AG20443 (cell line): ENCODE measurements at regions not wholly inside any gene's neighbourhood (a gene's known extent, or its start where the extent isn't known, plus 50 kb on each side); places are given as distances from the start of the nearest gene placed in this dataset.

Experiments used
- DNase-seq: peaks from one replicate; pipeline ENCODE4 v3.0.0; 2012; ENCODE audit warnings: low spot score, mixed read lengths

GRCh38 chr6:40312213-40313015 is 274.8 kb downstream of the LRFN2 start:
- DNase-seq = no peak

GRCh38 chr6:40308533-40309306 is 278.4 kb downstream of the LRFN2 start:
- peak; percentile 71 for DNase-seq

GRCh38 chr6:40307712-40308111 is 279.5 kb downstream of the LRFN2 start:
- DNase-seq = no peak

DNA sequence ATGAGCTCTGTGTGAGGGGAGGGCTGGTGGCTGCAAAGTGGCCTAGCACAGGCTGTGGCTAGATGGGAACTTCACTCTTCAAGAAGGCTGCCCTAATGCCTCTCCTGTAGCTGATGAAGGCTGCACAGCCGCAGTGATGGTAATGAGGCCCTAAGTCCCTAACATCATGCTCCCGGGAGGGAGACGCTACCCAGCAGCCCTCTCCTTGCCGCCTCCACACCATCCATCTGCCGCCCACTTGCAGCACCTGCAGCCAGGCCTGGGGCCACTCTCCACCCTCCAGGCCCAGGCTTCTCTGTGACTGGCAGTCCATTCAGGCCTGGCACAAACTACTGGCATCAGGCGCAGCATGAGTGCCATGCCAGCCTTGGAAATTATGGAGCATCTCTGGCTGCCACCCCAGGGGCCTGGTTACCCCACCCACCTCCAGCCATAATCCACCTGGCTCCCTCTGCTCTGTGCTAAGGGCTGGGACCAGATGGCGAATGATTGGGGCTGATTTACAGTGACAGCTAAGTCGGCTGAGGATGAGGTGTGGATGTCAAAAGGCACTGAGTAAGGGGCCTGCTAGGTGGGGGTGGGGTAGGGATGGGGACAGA is 284.2 kb downstream of the LRFN2 start:
- no peak for DNase-seq

- DNase-seq = no peak
These were observed 287.5 kb downstream of the LRFN2 start for GRCh38 chr6:40299681-40300080.

- DNase-seq = no peak
These were observed 289.0 kb downstream of the LRFN2 start for GRCh38 chr6:40298207-40298606.

DNA sequence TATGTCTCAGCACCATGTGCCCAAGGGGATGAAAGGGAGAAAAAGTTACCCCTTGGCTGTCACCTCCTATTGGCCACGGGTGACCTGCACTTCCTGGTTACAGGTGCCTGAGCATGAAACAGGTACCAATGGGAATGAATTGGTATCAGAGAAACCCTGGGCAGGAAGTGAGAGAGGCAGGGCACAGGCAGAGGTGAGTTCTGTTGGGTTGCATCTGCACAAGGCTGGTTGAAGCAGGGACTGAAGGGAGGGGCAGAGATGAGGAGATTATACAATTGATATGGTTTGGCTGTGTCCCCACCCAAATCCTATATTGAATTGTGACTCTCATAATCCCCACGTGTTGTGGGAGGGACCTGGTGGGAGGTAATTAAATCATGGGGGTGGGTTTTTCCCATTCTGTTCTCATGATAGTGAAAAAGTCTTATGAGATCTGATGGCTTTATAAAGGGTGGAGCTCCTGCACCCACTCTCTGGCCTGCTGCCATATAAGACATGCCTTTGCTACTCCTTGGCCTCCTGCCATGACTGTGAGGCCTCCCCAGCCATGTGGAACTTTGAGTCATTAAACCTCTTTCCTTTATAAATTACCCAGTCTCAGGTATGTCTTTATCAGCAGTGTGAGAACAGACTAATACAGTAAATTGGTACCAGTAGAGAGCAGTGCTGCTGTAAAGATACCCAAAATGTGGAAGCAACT is 291.8 kb downstream of the LRFN2 start:
- no peak for DNase-seq

DNA sequence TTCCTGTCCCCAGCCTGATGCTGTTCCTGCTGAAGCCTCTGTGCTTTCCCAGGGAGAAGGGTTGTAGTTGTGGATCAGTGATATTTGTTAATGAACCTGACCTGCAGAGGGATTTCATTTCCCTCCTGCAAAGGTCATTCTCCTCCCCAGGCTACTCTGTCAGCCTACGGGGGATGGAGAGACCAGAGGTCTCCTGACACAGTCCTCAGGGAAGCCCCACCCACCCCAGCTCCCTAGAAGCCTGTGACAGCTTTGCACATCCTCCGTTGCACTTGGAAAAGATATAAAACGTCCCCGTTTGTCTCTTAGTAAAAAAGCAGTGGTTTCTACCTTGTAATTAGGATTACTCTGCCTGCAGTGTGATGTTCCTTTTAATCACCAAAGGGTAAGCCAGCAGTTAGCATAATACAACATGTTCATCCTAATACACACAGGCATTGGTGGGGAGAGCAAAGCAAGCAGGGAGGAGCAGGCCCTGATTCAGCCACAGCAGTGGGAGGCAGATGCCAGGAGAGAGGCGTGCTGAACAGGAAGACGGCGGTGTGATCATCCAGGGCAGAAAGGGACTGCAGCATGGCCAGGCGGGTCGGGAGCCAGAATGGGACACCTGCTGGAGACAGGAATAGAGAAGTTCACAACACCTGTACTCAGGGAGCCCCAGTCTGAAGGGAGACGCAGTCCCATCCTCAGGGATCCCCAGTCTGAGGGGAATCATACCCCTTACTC is 293.5 kb downstream of the LRFN2 start:
- DNase-seq = no peak

- DNase-seq = no peak
These were observed 294.1 kb downstream of the LRFN2 start for GRCh38 chr6:40293060-40293459.

GRCh38 chr6:40290816-40291215 is 296.3 kb downstream of the LRFN2 start:
- no peak for DNase-seq

- DNase-seq = no peak
These were observed 298.2 kb downstream of the LRFN2 start for GRCh38 chr6:40288919-40289318.

DNA sequence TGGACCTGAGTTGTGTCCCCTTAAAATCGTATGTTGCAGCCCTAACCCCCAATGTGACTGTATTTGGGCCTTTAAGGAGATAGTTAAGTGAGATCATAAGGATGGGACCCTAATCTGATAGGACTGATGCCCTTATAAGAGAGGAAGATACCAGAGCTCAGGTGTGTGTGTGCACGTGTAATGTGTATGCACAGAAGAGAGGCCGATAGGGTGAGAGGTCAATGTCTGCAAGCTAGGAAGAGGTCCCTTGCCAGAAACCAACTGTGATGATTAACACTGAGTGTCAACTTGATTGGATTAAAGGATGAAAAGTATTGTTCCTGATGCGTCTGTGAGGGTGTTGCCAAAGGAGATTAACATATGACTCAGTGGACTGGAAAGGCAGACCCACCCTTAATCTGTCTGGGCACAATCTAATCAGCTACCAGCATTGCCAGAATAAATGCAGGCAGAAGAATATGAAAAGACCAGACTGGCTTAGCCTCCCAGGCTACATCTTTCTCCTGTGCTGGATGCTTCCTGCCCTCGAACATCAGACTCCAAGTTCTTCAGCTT is 299.8 kb downstream of the LRFN2 start:
- no peak for DNase-seq

DNA sequence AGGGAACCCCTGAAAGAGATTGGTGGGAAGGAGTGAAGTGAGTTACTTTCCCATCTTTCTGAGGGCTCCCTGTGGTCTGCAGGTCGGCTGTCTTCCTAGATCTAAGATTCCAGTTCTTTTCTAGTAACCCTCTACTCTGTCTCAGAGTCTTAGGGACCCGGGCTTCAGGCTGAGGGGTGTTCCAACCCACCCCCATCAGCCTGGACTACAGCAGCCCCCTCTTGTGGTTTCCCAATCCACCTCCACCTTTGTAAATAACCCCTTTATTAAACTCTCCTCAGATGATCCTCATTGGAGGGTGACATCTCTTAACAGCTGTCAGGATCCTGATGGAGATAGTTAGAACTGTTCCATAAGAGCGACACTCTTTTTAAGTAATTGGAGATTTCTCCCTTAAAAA is 300.4 kb downstream of the LRFN2 start:
- no peak for DNase-seq

- DNase-seq = no peak
These were observed 301.2 kb downstream of the LRFN2 start for GRCh38 chr6:40285996-40286395.

DNA sequence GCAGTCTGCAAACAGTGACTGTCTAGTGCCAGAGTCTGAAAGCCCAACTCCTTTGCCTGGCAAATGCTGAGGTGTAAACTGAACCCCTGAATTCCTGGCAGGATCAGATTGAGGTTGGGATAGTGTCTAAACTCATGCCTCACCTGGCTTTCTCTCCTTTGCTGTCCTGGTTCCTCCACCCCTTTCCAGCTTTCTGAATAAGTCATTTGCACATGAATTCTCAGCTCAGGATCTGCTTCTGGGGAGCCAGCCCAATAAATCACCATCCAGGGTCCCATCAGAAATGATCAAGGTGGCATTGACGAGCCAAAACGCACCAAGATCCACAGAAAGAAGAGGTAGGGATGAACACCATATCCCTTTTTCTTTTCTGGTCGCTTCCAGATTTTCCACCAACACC is 301.6 kb downstream of the LRFN2 start:
- no peak for DNase-seq

- DNase-seq = no peak
These were observed 304.2 kb downstream of the LRFN2 start for GRCh38 chr6:40282986-40283385.

GRCh38 chr6:40281402-40281801 is 305.8 kb downstream of the LRFN2 start:
- DNase-seq = no peak

GRCh38 chr6:40280231-40280630 is 306.9 kb downstream of the LRFN2 start:
- DNase-seq = no peak

- DNase-seq = no peak
These were observed 311.0 kb downstream of the LRFN2 start for GRCh38 chr6:40276141-40276540.

- no peak for DNase-seq
These were observed 313.1 kb downstream of the LRFN2 start for GRCh38 chr6:40274058-40274457.

GRCh38 chr6:40268614-40269013 is 318.6 kb downstream of the LRFN2 start:
- no peak for DNase-seq
